Ovary (tissue), 7 donors: ENCODE measurements at regions not wholly inside any gene's neighbourhood (a gene's known extent, or its start where the extent isn't known, plus 50 kb on each side); places are given as distances from the start of the nearest gene placed in this dataset.

Experiments
- DNase-seq, 5 donors: peaks; one replicate each; pipeline ENCODE4 v3.0.0-alpha.2; 2019 to 2020
- H3K27ac ChIP-seq, 2 donors: fragments of 200-600 bp; one replicate each; pipeline versions ENCODE4 v1.5.1 to v1.8.0; 2019 to 2022
- H3K27me3 ChIP-seq: fragments of 200-600 bp; one replicate; pipeline ENCODE4 v1.8.0; 2022
- H3K36me3 ChIP-seq: fragments of 200-600 bp; sonication (generic); one replicate; pipeline ENCODE4 v1.5.1; 2019
- H3K4me1 ChIP-seq: one replicate; pipeline ENCODE4 v1.8.1; 2013; ENCODE audit warnings: mild to moderate bottlenecking, moderate library complexity; ENCODE audit not compliant: insufficient read depth
- H3K4me3 ChIP-seq: fragments of 200-600 bp; sonication (generic); one replicate; pipeline ENCODE4 v1.5.1; 2017
- H3K9me3 ChIP-seq, 2 donors: fragments of 200-600 bp in 1 of 2; sonication (generic) in 1 of 2; one replicate each; pipeline versions ENCODE4 v1.5.1 to v1.8.1; 2013 to 2019; ENCODE audit warnings: mild to moderate bottlenecking in 1 of 2, moderate library complexity in 1 of 2
- CTCF ChIP-seq, 3 donors: fragments of 450-650 bp in 2 of 3; fragments of 200-600 bp in 1 of 3; IDR thresholded peaks; one replicate each; pipeline versions ENCODE4 v1.5.1 to v1.8.0; 2016 to 2022; ENCODE audit warnings: antibody characterized with exemption in 3 of 3, mild to moderate bottlenecking in 1 of 3
- EP300 ChIP-seq: sonication (generic); formaldehyde crosslinking; IDR thresholded peaks from one replicate; pipeline ENCODE4 v1.6.1; 2017; ENCODE audit warnings: antibody characterized with exemption
- POLR2A ChIP-seq: fragments of 450-650 bp; IDR thresholded peaks from one replicate; pipeline ENCODE4 v1.6.1; 2017; ENCODE audit warnings: antibody characterized with exemption, mild to moderate bottlenecking, moderate library complexity
- WGBS, 3 donors: extraction: QIAGEN DNeasy Blood & Tissue Kit in 1 of 3; methylation state at CpG; one replicate each; pipeline versions ENCODE4 v1.1.5 to v1.1.7; 2013 to 2017; 5-methylcytosine and 5-hydroxymethylcytosine counted together
- intact Hi-C, 4 donors: fragments of 100-400 bp; cut with DNase I; formaldehyde crosslinking; loops; one replicate each; pipeline versions ENCODE4 v1.11.0 to v1.15.1; 2022 to 2023
- donor health status: DM: no; HTN: no; CAD: no; lungs with moderate emphysema.
- donor health status: DM: no; HTN: no; CAD: no.
- donor health status: Bipolar disorder and iron deficiency.
- donor health status: DM: no; HTN: no; CAD: no.
- donor health status: DM: yes; HTN: yes; CAD: no.

GRCh38 chr17:74079537-74080300, 123.8 kb upstream of the RPL38 start:
- 80 to 90% (median 89%) methylated on average over 11 of the region's 11 CpGs for WGBS, 3 donors
- intact Hi-C loops, result no loop called here
- Histone ChIP-seq H3K27me3 (no peaks in the 10 kb centered on the region), H3K9me3 (no peaks in the 10 kb centered on the region), H3K27ac (no peak overlapping the region), H3K36me3 (no peaks in the 10 kb centered on the region), H3K4me1 (no peaks in the 10 kb centered on the region), H3K4me3 (no peak overlapping the region)
- DNase-seq, result no peak
- no peak for TF ChIP-seq EP300
- no peak for TF ChIP-seq CTCF (IDR thresholded peaks at IDR 0.05)
- TF ChIP-seq POLR2A, result no peak

GRCh38 chr17:74080656-74081582, 122.6 kb upstream of the RPL38 start:
- TF ChIP-seq POLR2A (no peak), EP300 (no peak), CTCF (IDR thresholded peaks at IDR 0.05) (no peak)
- no peak for DNase-seq
- Histone ChIP-seq H3K36me3 (no peaks in the 10 kb centered on the region), H3K27me3 (no peaks in the 10 kb centered on the region), H3K9me3 (no peaks in the 10 kb centered on the region), H3K4me3 (no peak overlapping the region), H3K4me1 (no peaks in the 10 kb centered on the region), H3K27ac (no peak overlapping the region)
- 15 to 21% (median 20%) methylated on average over 21 of the region's 21 CpGs for WGBS, 3 donors
- intact Hi-C loops, result no loop called here

- Histone ChIP-seq H3K36me3 (no peaks in the 10 kb centered on the region), H3K4me3 (no peak overlapping the region), H3K4me1 (no peaks in the 10 kb centered on the region), H3K27me3 (no peaks in the 10 kb centered on the region), H3K27ac (no peak overlapping the region), H3K9me3 (no peaks in the 10 kb centered on the region)
- TF ChIP-seq CTCF (IDR thresholded peaks at IDR 0.05) (no peak), EP300 (no peak), POLR2A (no peak)
- no peak for DNase-seq
- 34 to 59% (median 52%) methylated on average over 7 of the region's 7 CpGs for WGBS, 3 donors
- intact Hi-C loops, result no loop called here
Observed at GRCh38 chr17:74082886-74083285, 120.6 kb upstream of the RPL38 start.

- TF ChIP-seq POLR2A (no peak), CTCF (IDR thresholded peaks at IDR 0.05) (no peak), EP300 (no peak)
- Histone ChIP-seq H3K4me3 (no peak overlapping the region), H3K4me1 (no peaks in the 10 kb centered on the region), H3K9me3 (no peaks in the 10 kb centered on the region), H3K36me3 (no peaks in the 10 kb centered on the region), H3K27me3 (no peaks in the 10 kb centered on the region), H3K27ac (no peak overlapping the region)
- intact Hi-C loops, result no loop called here
- no peak for DNase-seq
- WGBS, 3 donors, result 66 to 83% (median 81%) methylated on average over 3 of the region's 3 CpGs
Observed at GRCh38 chr17:74083321-74083720, 120.2 kb upstream of the RPL38 start.
